CD14-positive monocyte (primary cell): ENCODE measurements at regions not wholly inside any gene's neighbourhood (a gene's known extent, or its start where the extent isn't known, plus 50 kb on each side); places are given as distances from the start of the nearest gene placed in this dataset.

Experiments used
- DNase-seq, 3 donors: peaks; one replicate each; pipeline ENCODE4 v3.0.0-alpha.2; 2011 to 2022
- H2AFZ ChIP-seq: 2 replicates; pipeline ENCODE4 v1.6.0; 2012; ENCODE audit warnings: mild to moderate bottlenecking, low read depth, low read length, inconsistent platforms; ENCODE audit not compliant: insufficient read depth, poor library complexity, severe bottlenecking
- H3K27ac ChIP-seq, 2 donors: 1 replicate in 1 of 2; 2 replicates in 1 of 2; pipeline ENCODE4 v1.5.1; 2012 to 2013; ENCODE audit warnings: low read length in 2 of 2, control low read depth in 1 of 2, inconsistent platforms in 1 of 2, low read depth in 1 of 2, mild to moderate bottlenecking in 1 of 2
- H3K27me3 ChIP-seq, 2 donors: one replicate each; pipeline versions ENCODE4 v1.6.0 to v1.6.1; 2011 to 2013; ENCODE audit warnings: low read length in 2 of 2; ENCODE audit not compliant: control insufficient read depth in 2 of 2, insufficient read depth in 2 of 2
- H3K36me3 ChIP-seq, 2 donors: replicated peaks in 1 of 2; 1 replicate in 1 of 2; 2 replicates in 1 of 2; pipeline versions ENCODE4 v1.5.1 to v1.6.1; 2012 to 2013; ENCODE audit warnings: low read length in 2 of 2, control low read depth in 1 of 2, inconsistent platforms in 1 of 2, mild to moderate bottlenecking in 1 of 2; ENCODE audit not compliant: insufficient read depth in 2 of 2, control insufficient read depth in 1 of 2
- H3K4me1 ChIP-seq, 2 donors: 1 replicate in 1 of 2; 2 replicates in 1 of 2; pipeline versions ENCODE4 v1.5.1 to v1.6.1; 2012 to 2013; ENCODE audit warnings: low read length in 2 of 2, control low read depth in 1 of 2, inconsistent platforms in 1 of 2, mild to moderate bottlenecking in 1 of 2, moderate library complexity in 1 of 2; ENCODE audit not compliant: insufficient read depth in 2 of 2, control insufficient read depth in 1 of 2
- H3K4me2 ChIP-seq: replicated peaks from 2 replicates; pipeline ENCODE3; 2012; ENCODE audit warnings: low read length, moderate library complexity, mild to moderate bottlenecking; ENCODE audit not compliant: poor library complexity, severe bottlenecking; ENCODE audit errors: extremely low read depth
- H3K4me3 ChIP-seq, 3 experiments: fragments of 200-600 bp in 1 of 3; sonication (generic) in 1 of 3; replicated peaks in 1 of 3; 1 replicate in 2 of 3; 2 replicates in 1 of 3; pipeline ENCODE4 v1.5.1; 2011 to 2013; ENCODE audit warnings: low read length in 3 of 3, mild to moderate bottlenecking in 3 of 3, control low read depth in 2 of 3, low read depth in 2 of 3, inconsistent platforms in 1 of 3, moderate library complexity in 1 of 3
- H3K79me2 ChIP-seq: 2 replicates; pipeline ENCODE4 v1.6.0; 2012; ENCODE audit warnings: mild to moderate bottlenecking, control low read depth, inconsistent platforms, low read length, moderate library complexity; ENCODE audit not compliant: insufficient read depth
- H3K9ac ChIP-seq: 2 replicates; pipeline ENCODE4 v1.6.0; 2017; ENCODE audit warnings: low read length, mild to moderate bottlenecking; ENCODE audit not compliant: insufficient read depth, poor library complexity, severe bottlenecking
- H3K9me3 ChIP-seq, 2 donors: replicated peaks in 1 of 2; 1 replicate in 1 of 2; 2 replicates in 1 of 2; pipeline versions ENCODE4 v1.5.1 to v1.6.1; 2012 to 2013; ENCODE audit warnings: low read length in 2 of 2, control low read depth in 1 of 2; ENCODE audit not compliant: control insufficient read depth in 1 of 2, insufficient read depth in 1 of 2
- H4K20me1 ChIP-seq: 2 replicates; pipeline ENCODE4 v1.6.0; 2012; ENCODE audit warnings: mild to moderate bottlenecking, low read length, control low read depth, moderate library complexity; ENCODE audit not compliant: insufficient read depth
- H3K27ac Mint-ChIP-seq, 7 donors: one replicate each; pipeline ENCODE4 v1.8.0; 2020; ENCODE audit warnings: mild to moderate bottlenecking in 7 of 7, mixed read lengths in 7 of 7, moderate library complexity in 6 of 7, inconsistent platforms in 2 of 7
- H3K27me3 Mint-ChIP-seq, 3 donors: one replicate each; pipeline ENCODE4 v1.8.0; 2021 to 2022; ENCODE audit warnings: low read depth in 3 of 3, mild to moderate bottlenecking in 3 of 3, mixed read lengths in 3 of 3, moderate library complexity in 3 of 3, inconsistent platforms in 1 of 3
- H3K36me3 Mint-ChIP-seq, 2 donors: one replicate each; pipeline ENCODE4 v1.8.0; 2020; ENCODE audit warnings: mixed read lengths in 2 of 2, inconsistent platforms in 1 of 2, mild to moderate bottlenecking in 1 of 2
- H3K4me1 Mint-ChIP-seq: one replicate; pipeline ENCODE4 v1.8.0; 2020; ENCODE audit warnings: mild to moderate bottlenecking, mixed read lengths
- H3K4me3 Mint-ChIP-seq, 2 donors: one replicate each; pipeline ENCODE4 v1.8.0; 2020; ENCODE audit warnings: mild to moderate bottlenecking in 2 of 2, mixed read lengths in 2 of 2, moderate library complexity in 1 of 2
- H3K9me3 Mint-ChIP-seq, 7 donors: one replicate each; pipeline ENCODE4 v1.8.0; 2020 to 2022; ENCODE audit warnings: mixed read lengths in 7 of 7, mild to moderate bottlenecking in 6 of 7, moderate library complexity in 6 of 7, inconsistent platforms in 2 of 7
- CTCF ChIP-seq: fragments of 200-600 bp; IDR thresholded peaks from one replicate; pipeline ENCODE4 v1.8.0; 2022; ENCODE audit warnings: antibody characterized with exemption, mild to moderate bottlenecking
- WGBS: methylation state at CpG from one replicate; pipeline ENCODE4 v1.1.5; 2013; ENCODE audit warnings: missing lambda C conversion rate; ENCODE audit not compliant: insufficient coverage; 5-methylcytosine and 5-hydroxymethylcytosine counted together
- intact Hi-C, 2 donors: fragments of 100-400 bp; cut with micrococcal nuclease; formaldehyde crosslinking; loops; one replicate each; pipeline versions ENCODE4 v1.15.0 to v1.15.1; 2023

GRCh38 chr4:125365731-125366130 is 51.0 kb downstream of the FAT4 start:
- H3K27me3 ChIP-seq, result no peaks in the 10 kb centered on the region
- intact Hi-C loops, result no loop called here
- no peak overlapping the region for H3K27ac ChIP-seq
- Mint-ChIP-seq H3K36me3 (no peaks in the 10 kb centered on the region), H3K9me3 (peaks cover 0 to 8% (median 2%) of the 10 kb centered on the region in 7 donors), H3K27me3 (peaks cover 0 to 2% (median 0%) of the 10 kb centered on the region in 3 donors), H3K4me3 (no peak overlapping the region), H3K4me1 (no peaks in the 10 kb centered on the region), H3K27ac (no peak overlapping the region)
- H3K4me2 ChIP-seq, result no peak overlapping the region
- no peak overlapping the region for H3K9ac ChIP-seq
- no peak for TF ChIP-seq CTCF
- H3K79me2 ChIP-seq, result no peaks in the 10 kb centered on the region
- no peaks in the 10 kb centered on the region for H3K4me1 ChIP-seq
- DNase-seq, result no peak
- H4K20me1 ChIP-seq, result no peaks in the 10 kb centered on the region
- H3K36me3 ChIP-seq, result no peaks in the 10 kb centered on the region
- H3K4me3 ChIP-seq, result no peak overlapping the region
- H3K9me3 ChIP-seq, result peaks cover 3 to 5% of the 10 kb centered on the region in 2 donors
- H2AFZ ChIP-seq, result no peak overlapping the region
- WGBS, result 95% methylated on average over 8 of the region's 11 CpGs

- no peak overlapping the region for H3K27ac Mint-ChIP-seq
- Histone ChIP-seq H3K9me3 (peaks cover 3 to 5% of the 10 kb centered on the region in 2 donors), H4K20me1 (no peaks in the 10 kb centered on the region), H3K27ac (no peak overlapping the region), H3K4me3 (no peak overlapping the region), H3K79me2 (no peaks in the 10 kb centered on the region), H3K4me1 (no peaks in the 10 kb centered on the region), H3K9ac (no peak overlapping the region), H3K27me3 (no peaks in the 10 kb centered on the region), H3K36me3 (no peaks in the 10 kb centered on the region), H3K4me2 (no peak overlapping the region), H2AFZ (no peak overlapping the region)
- no peaks in the 10 kb centered on the region for H3K4me1 Mint-ChIP-seq
- H3K27me3 Mint-ChIP-seq, result no peaks in the 10 kb centered on the region
- DNase-seq, result no peak
- intact Hi-C loops, result no loop called here
- no peak for TF ChIP-seq CTCF
- no peaks in the 10 kb centered on the region for H3K36me3 Mint-ChIP-seq
- H3K9me3 Mint-ChIP-seq, result peaks cover 0 to 9% (median 2%) of the 10 kb centered on the region in 7 donors
- no peak overlapping the region for H3K4me3 Mint-ChIP-seq
Measured at GRCh38 chr4:125368146-125368545, 53.4 kb downstream of the FAT4 start.
